HAP-1 (cell line): ENCODE measurements at regions not wholly inside any gene's neighbourhood (a gene's known extent, or its start where the extent isn't known, plus 50 kb on each side); places are given as distances from the start of the nearest gene placed in this dataset.

Experiments
- DNase-seq, 2 experiments: peaks; one replicate each; pipeline ENCODE4 v3.0.0-alpha.2; 2016 to 2020; ENCODE audit warnings: low spot score in 2 of 2
- H3K27me3 ChIP-seq: fragments of 250-450 bp; sonication (Bioruptor Pico); 2 replicates; pipeline ENCODE4 v1.5.1; 2020; ENCODE audit warnings: low read depth, mild to moderate bottlenecking, moderate library complexity
- H3K36me3 ChIP-seq: fragments of 250-450 bp; sonication (Bioruptor Pico); replicated peaks from 2 replicates; pipeline ENCODE4 v1.5.1; 2020; ENCODE audit warnings: mild to moderate bottlenecking
- H3K4me1 ChIP-seq: fragments of 250-450 bp; sonication (Bioruptor Pico); 2 replicates; pipeline ENCODE4 v1.5.1; 2020; ENCODE audit warnings: mild to moderate bottlenecking
- H3K4me3 ChIP-seq: fragments of 250-450 bp; sonication (Bioruptor Pico); 2 replicates; pipeline ENCODE4 v1.5.1; 2020; ENCODE audit warnings: mild to moderate bottlenecking, moderate library complexity
- H3K9me3 ChIP-seq: fragments of 250-450 bp; sonication (Bioruptor Pico); 2 replicates; pipeline ENCODE4 v1.5.1; 2020; ENCODE audit warnings: mild to moderate bottlenecking, moderate library complexity
- in situ Hi-C: fragments of 300-500 bp; cut with MboI; formaldehyde crosslinking; loops from 3 replicates; pipeline ENCODE4 v1.14.3; 2020; ENCODE audit warnings: low sequenced_read_pairs, inconsistent platforms, mixed read lengths

- Histone ChIP-seq H3K27me3 (peaks cover 3% of the 10 kb centered on the region), H3K36me3 (no peaks in the 10 kb centered on the region), H3K4me3 (no peak overlapping the region), H3K9me3 (no peaks in the 10 kb centered on the region), H3K4me1 (no peaks in the 10 kb centered on the region)
- in situ Hi-C loops, result no loop called here
- no peak for DNase-seq
Measured at GRCh38 chr5:61966296-61966955, 339.6 kb upstream of the KIF2A start.

- Histone ChIP-seq H3K36me3 (no peaks in the 10 kb centered on the region), H3K9me3 (no peaks in the 10 kb centered on the region), H3K27me3 (peaks cover 3% of the 10 kb centered on the region), H3K4me1 (no peaks in the 10 kb centered on the region), H3K4me3 (no peak overlapping the region)
- in situ Hi-C loops, result no loop called here
- DNase-seq, result no peak
Measured at GRCh38 chr5:61966997-61967396, 339.0 kb upstream of the KIF2A start.

GRCh38 chr5:61967681-61968080 is 338.3 kb upstream of the KIF2A start:
- in situ Hi-C loops, result no loop called here
- H3K27me3 ChIP-seq, result peaks cover 3% of the 10 kb centered on the region
- H3K4me1 ChIP-seq, result no peaks in the 10 kb centered on the region

GRCh38 chr5:61969347-61969746 is 336.7 kb upstream of the KIF2A start:
- in situ Hi-C loops, result no loop called here
- DNase-seq, result no peak

More at GRCh38 chr5:61967681-61968080, 338.3 kb upstream of the KIF2A start:
- Histone ChIP-seq H3K4me3 (no peak overlapping the region), H3K36me3 (no peaks in the 10 kb centered on the region), H3K9me3 (no peaks in the 10 kb centered on the region)
- no peak for DNase-seq

GRCh38 chr5:61969755-61970154 is 336.3 kb upstream of the KIF2A start:
- H3K9me3 ChIP-seq, result no peaks in the 10 kb centered on the region
- no peaks in the 10 kb centered on the region for H3K4me1 ChIP-seq
- no peak for DNase-seq
- peaks cover 3% of the 10 kb centered on the region for H3K27me3 ChIP-seq
- no peaks in the 10 kb centered on the region for H3K36me3 ChIP-seq
- H3K4me3 ChIP-seq, result no peak overlapping the region
- in situ Hi-C loops, result no loop called here

More at GRCh38 chr5:61969347-61969746, 336.7 kb upstream of the KIF2A start:
- H3K27me3 ChIP-seq, result peaks cover 3% of the 10 kb centered on the region
- H3K36me3 ChIP-seq, result no peaks in the 10 kb centered on the region
- H3K4me3 ChIP-seq, result no peak overlapping the region
- H3K9me3 ChIP-seq, result no peaks in the 10 kb centered on the region
- no peaks in the 10 kb centered on the region for H3K4me1 ChIP-seq

GRCh38 chr5:61970218-61970617 is 335.8 kb upstream of the KIF2A start:
- in situ Hi-C loops, result no loop called here
- Histone ChIP-seq H3K4me3 (no peak overlapping the region), H3K36me3 (no peaks in the 10 kb centered on the region), H3K27me3 (peaks cover 3% of the 10 kb centered on the region), H3K9me3 (no peaks in the 10 kb centered on the region), H3K4me1 (no peaks in the 10 kb centered on the region)
- DNase-seq, result no peak

- no peak for DNase-seq
- no peaks in the 10 kb centered on the region for H3K4me1 ChIP-seq
- no peaks in the 10 kb centered on the region for H3K27me3 ChIP-seq
- H3K4me3 ChIP-seq, result no peak overlapping the region
- H3K36me3 ChIP-seq, result no peaks in the 10 kb centered on the region
- H3K9me3 ChIP-seq, result no peaks in the 10 kb centered on the region
- in situ Hi-C loops, result no loop called here
Measured at GRCh38 chr5:61974680-61975079, 331.3 kb upstream of the KIF2A start.

- H3K36me3 ChIP-seq, result no peaks in the 10 kb centered on the region
- DNase-seq, result no peak
- in situ Hi-C loops, result no loop called here
- H3K27me3 ChIP-seq, result peaks cover 2% of the 10 kb centered on the region; the same call in 1 of the 2 replicates
- H3K4me3 ChIP-seq, result no peak overlapping the region
- no peaks in the 10 kb centered on the region for H3K4me1 ChIP-seq
- no peaks in the 10 kb centered on the region for H3K9me3 ChIP-seq
Measured at GRCh38 chr5:61981886-61982285, 324.1 kb upstream of the KIF2A start.

GRCh38 chr5:61991430-61991829 is 314.6 kb upstream of the KIF2A start:
- no peaks in the 10 kb centered on the region for H3K27me3 ChIP-seq
- no peaks in the 10 kb centered on the region for H3K9me3 ChIP-seq
- no peak for DNase-seq
- in situ Hi-C loops, result no loop called here
- H3K36me3 ChIP-seq, result no peaks in the 10 kb centered on the region
- no peak overlapping the region for H3K4me3 ChIP-seq
- H3K4me1 ChIP-seq, result no peaks in the 10 kb centered on the region

GRCh38 chr5:61991866-61992265 is 314.1 kb upstream of the KIF2A start:
- DNase-seq, result no peak
- in situ Hi-C loops, result no loop called here
- Histone ChIP-seq H3K4me1 (no peaks in the 10 kb centered on the region), H3K9me3 (no peaks in the 10 kb centered on the region), H3K4me3 (no peak overlapping the region), H3K27me3 (no peaks in the 10 kb centered on the region), H3K36me3 (no peaks in the 10 kb centered on the region)

GRCh38 chr5:61993295-61993927 is 312.6 kb upstream of the KIF2A start:
- no peaks in the 10 kb centered on the region for H3K27me3 ChIP-seq
- in situ Hi-C loops, result no loop called here

GRCh38 chr5:61994171-61994570 is 311.8 kb upstream of the KIF2A start:
- H3K4me3 ChIP-seq, result no peak overlapping the region
- H3K27me3 ChIP-seq, result no peaks in the 10 kb centered on the region
- no peaks in the 10 kb centered on the region for H3K9me3 ChIP-seq
- H3K36me3 ChIP-seq, result no peaks in the 10 kb centered on the region
- no peak for DNase-seq
- in situ Hi-C loops, result no loop called here
- H3K4me1 ChIP-seq, result no peaks in the 10 kb centered on the region

More at GRCh38 chr5:61993295-61993927, 312.6 kb upstream of the KIF2A start:
- no peaks in the 10 kb centered on the region for H3K36me3 ChIP-seq
- no peaks in the 10 kb centered on the region for H3K4me1 ChIP-seq
- no peak overlapping the region for H3K4me3 ChIP-seq
- no peak for DNase-seq
- H3K9me3 ChIP-seq, result no peaks in the 10 kb centered on the region

GRCh38 chr5:61995486-61995885 is 310.5 kb upstream of the KIF2A start:
- Histone ChIP-seq H3K9me3 (no peaks in the 10 kb centered on the region), H3K4me1 (no peaks in the 10 kb centered on the region), H3K36me3 (no peaks in the 10 kb centered on the region), H3K4me3 (no peak overlapping the region), H3K27me3 (no peaks in the 10 kb centered on the region)
- in situ Hi-C loops, result no loop called here
- DNase-seq, result no peak

- in situ Hi-C loops, result no loop called here
- no peaks in the 10 kb centered on the region for H3K27me3 ChIP-seq
- H3K4me1 ChIP-seq, result no peaks in the 10 kb centered on the region
- no peak overlapping the region for H3K4me3 ChIP-seq
- DNase-seq, result no peak
- no peaks in the 10 kb centered on the region for H3K9me3 ChIP-seq
- no peaks in the 10 kb centered on the region for H3K36me3 ChIP-seq
Measured at GRCh38 chr5:61999371-61999770, 306.6 kb upstream of the KIF2A start.
